ENCODE measurements at regions not wholly inside any gene's neighbourhood (a gene's known extent, or its start where the extent isn't known, plus 50 kb on each side); places are given as distances from the start of the nearest gene placed in this dataset.
"Not testable (repeated sequence)": the region's sequence is repeated elsewhere in the genome, so short reads cannot be mapped to it uniquely, and the experiment has no call there.

- intact Hi-C loops (cut with DNase I): no loop called here
- no peak for DNase-seq (ENCODE audit: low spot score)
These were observed 373.8 kb downstream of the LNPK start for GRCh38 chr2:175628243-175628642.

- no peak for DNase-seq (ENCODE audit: low spot score)
- intact Hi-C loops (cut with DNase I): no loop called here
These were observed 374.7 kb downstream of the LNPK start for GRCh38 chr2:175627405-175627804.

- intact Hi-C loops (cut with DNase I): no loop called here
- DNase-seq (ENCODE audit: low spot score): no peak
These were observed 375.3 kb downstream of the LNPK start for GRCh38 chr2:175626796-175627195.

- intact Hi-C loops (cut with DNase I): no loop called here
These were observed 377.3 kb downstream of the LNPK start for GRCh38 chr2:175624785-175625184.

GRCh38 chr2:175624211-175624761 is 377.8 kb downstream of the LNPK start:
- DNase-seq (ENCODE audit: low spot score): no peak
- intact Hi-C loops (cut with DNase I): no loop called here

More at GRCh38 chr2:175624785-175625184, 377.3 kb downstream of the LNPK start:
- DNase-seq (ENCODE audit: low spot score): no peak

- DNase-seq (ENCODE audit: low spot score): no peak
- intact Hi-C loops (cut with DNase I): no loop called here
These were observed 380.2 kb downstream of the LNPK start for GRCh38 chr2:175621821-175622220.

- no peak for DNase-seq (ENCODE audit: low spot score)
- intact Hi-C loops (cut with DNase I): no loop called here
These were observed 382.0 kb downstream of the LNPK start for GRCh38 chr2:175620106-175620505.

- DNase-seq (ENCODE audit: low spot score): no peak
- intact Hi-C loops (cut with DNase I): no loop called here
These were observed 382.7 kb downstream of the LNPK start for GRCh38 chr2:175619179-175620045.

- intact Hi-C loops (cut with DNase I): no loop called here
- DNase-seq (ENCODE audit: low spot score): no peak
These were observed 389.8 kb downstream of the LNPK start for GRCh38 chr2:175612280-175612679.

GRCh38 chr2:175606010-175606841 is 395.8 kb downstream of the LNPK start:
- no peak for DNase-seq (ENCODE audit: low spot score)
- intact Hi-C loops (cut with DNase I): no loop called here

GRCh38 chr2:175605640-175606009 is 396.4 kb downstream of the LNPK start:
- intact Hi-C loops (cut with DNase I): no loop called here
- no peak for DNase-seq (ENCODE audit: low spot score)

- intact Hi-C loops (cut with DNase I): no loop called here
- no peak for DNase-seq (ENCODE audit: low spot score)
These were observed 400.1 kb downstream of the LNPK start for GRCh38 chr2:175601969-175602368.

GRCh38 chr2:175599966-175600831 is 401.9 kb downstream of the LNPK start:
- no peak for DNase-seq (ENCODE audit: low spot score)
- intact Hi-C loops (cut with DNase I): no loop called here

GRCh38 chr2:175597286-175597685 is 404.8 kb downstream of the LNPK start:
- DNase-seq (ENCODE audit: low spot score): no peak
- intact Hi-C loops (cut with DNase I): no loop called here

GRCh38 chr2:175595139-175595538 is 406.9 kb downstream of the LNPK start:
- intact Hi-C loops (cut with DNase I): no loop called here
- DNase-seq (ENCODE audit: low spot score): no peak

- DNase-seq (ENCODE audit: low spot score); intact Hi-C loops (cut with DNase I): not testable (repeated sequence)
These were observed 408.2 kb downstream of the LNPK start for GRCh38 chr2:175593686-175594525.

- intact Hi-C loops (cut with DNase I); DNase-seq (ENCODE audit: low spot score): not testable (repeated sequence)
These were observed 406.7 kb upstream of the ATP5MC3 start for GRCh38 chr2:175588213-175588612.

- DNase-seq (ENCODE audit: low spot score): no peak
- intact Hi-C loops (cut with DNase I): no loop called here
These were observed 404.0 kb upstream of the ATP5MC3 start for GRCh38 chr2:175585496-175585895.

- DNase-seq (ENCODE audit: low spot score): no peak
These were observed 399.1 kb upstream of the ATP5MC3 start for GRCh38 chr2:175580652-175581051.

More at GRCh38 chr2:175580652-175581051, 399.1 kb upstream of the ATP5MC3 start:
- intact Hi-C loops (cut with DNase I): no loop called here

All from cardiac septum (tissue), 1 donor.